ENCODE measurements at regions not wholly inside any gene's neighbourhood (a gene's known extent, or its start where the extent isn't known, plus 50 kb on each side); places are given as distances from the start of the nearest gene placed in this dataset.

DNA sequence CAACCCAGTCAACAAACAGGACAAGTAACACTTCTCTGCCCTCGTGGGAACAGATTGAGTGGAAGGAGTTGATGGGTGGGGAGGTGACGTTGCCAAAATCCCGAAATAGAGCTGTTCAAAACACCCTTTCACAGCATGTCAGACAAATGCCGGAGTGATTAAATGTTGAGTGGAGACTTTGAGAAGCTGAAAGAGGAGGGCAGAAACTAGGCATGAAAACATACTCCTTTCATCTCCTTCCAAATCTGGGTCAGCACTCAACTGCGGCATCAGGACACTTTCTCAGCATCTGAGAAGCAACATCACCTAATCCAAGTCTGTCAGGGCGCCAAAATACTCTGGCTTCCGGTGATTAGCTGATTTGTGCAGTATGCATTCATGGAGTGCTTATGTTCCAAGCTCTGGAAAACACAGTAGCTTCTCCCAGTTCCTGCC, 51.5 kb upstream of the MRI1 start:
- no peak overlapping the region for H3K4me3 ChIP-seq (ENCODE audit: low read depth in 1 of 2, low read length in 2 of 2)
- H3K27me3 ChIP-seq (ENCODE audit: control insufficient read depth in 1 of 2, insufficient read depth in 2 of 2, low read length in 2 of 2), result no peaks in the 10 kb centered on the region
- no peaks in the 10 kb centered on the region for H3K9me3 ChIP-seq (ENCODE audit: control insufficient read depth in 2 of 2, insufficient read depth in 1 of 2, low read depth in 1 of 2, low read length in 1 of 2)
- 20 to 30% methylated on average over 7 of the region's 7 CpGs for WGBS, 2 donors
- H3K27ac ChIP-seq (ENCODE audit: low read depth in 2 of 2, low read length in 1 of 2), result peak overlapping the region in 1 of 2 donors; percentile 4
- H3K36me3 ChIP-seq (ENCODE audit: control insufficient read depth in 2 of 2, insufficient read depth in 2 of 2, low read length in 1 of 2), result no peaks in the 10 kb centered on the region
- H3K4me1 ChIP-seq (ENCODE audit: control insufficient read depth in 2 of 2, insufficient read depth in 2 of 2, low read length in 1 of 2), result no peaks in the 10 kb centered on the region

DNA sequence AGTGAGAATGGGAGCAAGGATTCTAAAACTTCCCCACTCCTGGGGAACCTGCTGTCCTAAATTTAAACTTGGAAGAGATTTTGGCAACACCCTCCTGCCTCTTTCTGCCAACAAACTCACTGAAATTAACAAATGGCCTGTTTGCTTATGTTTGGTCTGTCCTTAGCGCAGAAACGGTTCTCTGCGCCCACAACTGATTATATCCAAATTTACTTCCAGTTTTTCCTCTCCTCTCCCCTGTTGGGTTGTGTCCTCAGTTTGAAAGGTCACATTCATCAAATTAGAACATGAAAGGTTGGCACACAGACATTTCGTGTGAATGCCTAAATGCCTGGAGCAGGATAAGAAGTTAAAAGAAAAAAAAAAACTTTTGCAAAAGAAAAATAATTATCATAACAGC, 56.4 kb upstream of the MRI1 start:
- H3K27ac ChIP-seq (ENCODE audit: low read depth in 2 of 2, low read length in 1 of 2), result no peak overlapping the region
- H3K36me3 ChIP-seq (ENCODE audit: control insufficient read depth in 2 of 2, insufficient read depth in 2 of 2, low read length in 1 of 2), result no peaks in the 10 kb centered on the region
- H3K27me3 ChIP-seq (ENCODE audit: control insufficient read depth in 1 of 2, insufficient read depth in 2 of 2, low read length in 2 of 2), result no peaks in the 10 kb centered on the region
- no peaks in the 10 kb centered on the region for H3K4me1 ChIP-seq (ENCODE audit: control insufficient read depth in 2 of 2, insufficient read depth in 2 of 2, low read length in 1 of 2)
- H3K4me3 ChIP-seq (ENCODE audit: low read depth in 1 of 2, low read length in 2 of 2), result no peak overlapping the region
- no peaks in the 10 kb centered on the region for H3K9me3 ChIP-seq (ENCODE audit: control insufficient read depth in 2 of 2, insufficient read depth in 1 of 2, low read depth in 1 of 2, low read length in 1 of 2)
- 6 to 15% methylated on average over 4 of the region's 4 CpGs for WGBS, 2 donors

DNA sequence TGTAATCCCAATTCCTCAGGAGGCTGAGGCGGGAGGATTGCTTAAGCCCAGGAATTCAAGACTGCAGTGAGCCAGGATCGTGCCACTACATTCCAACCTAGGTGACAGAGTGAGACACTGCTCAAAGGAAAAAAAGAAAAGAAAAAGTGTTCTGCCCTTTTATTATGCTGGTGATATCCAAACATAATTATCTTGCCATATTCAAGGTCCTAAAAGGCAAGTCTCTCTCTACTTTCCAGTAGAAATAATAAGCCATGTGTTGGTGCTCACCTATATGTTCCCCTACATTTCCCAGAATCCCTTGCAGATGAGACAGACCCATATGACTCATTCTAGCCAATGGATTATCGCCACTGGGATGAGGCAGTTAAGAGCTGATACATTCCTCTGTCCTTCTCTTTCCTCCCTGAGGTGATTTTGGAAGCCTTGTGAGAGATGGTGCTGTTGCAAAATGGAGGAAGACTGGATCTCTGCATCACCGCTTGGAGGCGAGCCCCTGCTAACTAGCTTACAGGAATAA, 58.3 kb upstream of the MRI1 start:
- H3K36me3 ChIP-seq (ENCODE audit: control insufficient read depth in 2 of 2, insufficient read depth in 2 of 2, low read length in 1 of 2), result no peaks in the 10 kb centered on the region
- H3K27ac ChIP-seq (ENCODE audit: low read depth in 2 of 2, low read length in 1 of 2), result no peak overlapping the region
- H3K9me3 ChIP-seq (ENCODE audit: control insufficient read depth in 2 of 2, insufficient read depth in 1 of 2, low read depth in 1 of 2, low read length in 1 of 2), result peaks cover 0 to 3% of the 10 kb centered on the region in 2 donors
- H3K4me3 ChIP-seq (ENCODE audit: low read depth in 1 of 2, low read length in 2 of 2), result no peak overlapping the region
- no peaks in the 10 kb centered on the region for H3K27me3 ChIP-seq (ENCODE audit: control insufficient read depth in 1 of 2, insufficient read depth in 2 of 2, low read length in 2 of 2)
- WGBS, 2 donors, result 89 to 90% methylated on average over 5 of the region's 5 CpGs
- H3K4me1 ChIP-seq (ENCODE audit: control insufficient read depth in 2 of 2, insufficient read depth in 2 of 2, low read length in 1 of 2), result no peaks in the 10 kb centered on the region

GRCh38 chr19:13705201-13705600, 59.1 kb upstream of the MRI1 start:
- H3K4me1 ChIP-seq (ENCODE audit: control insufficient read depth in 2 of 2, insufficient read depth in 2 of 2, low read length in 1 of 2), result no peaks in the 10 kb centered on the region
- no peak overlapping the region for H3K4me3 ChIP-seq (ENCODE audit: low read depth in 1 of 2, low read length in 2 of 2)
- H3K36me3 ChIP-seq (ENCODE audit: control insufficient read depth in 2 of 2, insufficient read depth in 2 of 2, low read length in 1 of 2), result no peaks in the 10 kb centered on the region
- no peaks in the 10 kb centered on the region for H3K27me3 ChIP-seq (ENCODE audit: control insufficient read depth in 1 of 2, insufficient read depth in 2 of 2, low read length in 2 of 2)
- H3K27ac ChIP-seq (ENCODE audit: low read depth in 2 of 2, low read length in 1 of 2), result no peak overlapping the region
- WGBS, 2 donors, result 88 to 91% methylated on average over 2 of the region's 2 CpGs
- H3K9me3 ChIP-seq (ENCODE audit: control insufficient read depth in 2 of 2, insufficient read depth in 1 of 2, low read depth in 1 of 2, low read length in 1 of 2), result peaks cover 0 to 3% of the 10 kb centered on the region in 2 donors

DNA sequence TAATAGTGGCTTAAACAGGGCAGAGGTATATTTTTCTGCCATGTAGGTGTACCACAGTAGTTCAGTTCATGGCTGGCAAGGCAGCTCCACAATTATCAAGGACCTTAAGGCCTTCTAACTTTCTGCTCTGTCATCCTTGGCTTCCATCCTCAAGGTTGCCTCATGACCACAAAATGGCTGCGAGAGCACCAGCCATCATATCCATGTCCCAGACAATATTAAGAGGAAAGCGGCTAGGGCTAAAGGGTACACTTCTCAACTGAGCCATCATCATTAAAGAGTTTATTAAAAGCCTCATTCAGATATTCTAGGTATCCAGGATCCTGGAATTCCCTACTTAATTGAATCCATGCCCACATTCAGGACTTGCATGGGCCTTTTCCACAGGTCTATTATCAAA, 62.7 kb upstream of the MRI1 start:
- peaks cover 0 to 3% of the 10 kb centered on the region in 2 donors for H3K9me3 ChIP-seq (ENCODE audit: control insufficient read depth in 2 of 2, insufficient read depth in 1 of 2, low read depth in 1 of 2, low read length in 1 of 2)
- WGBS, 2 donors, result 97 to 98% methylated on average over 2 of the region's 2 CpGs
- no peak overlapping the region for H3K4me3 ChIP-seq (ENCODE audit: low read depth in 1 of 2, low read length in 2 of 2)
- no peak overlapping the region for H3K27ac ChIP-seq (ENCODE audit: low read depth in 2 of 2, low read length in 1 of 2)
- H3K27me3 ChIP-seq (ENCODE audit: control insufficient read depth in 1 of 2, insufficient read depth in 2 of 2, low read length in 2 of 2), result no peaks in the 10 kb centered on the region
- no peaks in the 10 kb centered on the region for H3K4me1 ChIP-seq (ENCODE audit: control insufficient read depth in 2 of 2, insufficient read depth in 2 of 2, low read length in 1 of 2)
- H3K36me3 ChIP-seq (ENCODE audit: control insufficient read depth in 2 of 2, insufficient read depth in 2 of 2, low read length in 1 of 2), result no peaks in the 10 kb centered on the region

DNA sequence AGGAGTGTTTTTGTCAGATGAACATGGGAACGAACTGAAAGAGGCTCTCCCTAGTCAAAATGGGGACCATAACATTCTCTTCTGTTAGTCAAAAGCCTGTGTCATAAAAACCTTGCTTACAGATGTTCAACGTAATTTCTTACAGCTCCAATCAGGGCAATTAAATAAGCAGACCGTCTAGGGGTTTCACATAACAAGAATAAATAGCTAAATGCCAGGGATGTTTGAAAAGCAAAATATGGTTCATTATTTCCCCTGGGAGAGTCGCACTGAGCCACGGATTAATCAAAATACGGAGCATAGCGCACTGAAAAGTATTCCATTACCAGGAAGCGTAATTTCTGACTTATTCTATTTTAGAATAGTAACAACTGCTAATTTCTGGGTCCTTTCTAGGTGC, 63.7 kb upstream of the MRI1 start:
- Histone ChIP-seq H3K27ac (ENCODE audit: low read depth in 2 of 2, low read length in 1 of 2) (no peak overlapping the region), H3K9me3 (ENCODE audit: control insufficient read depth in 2 of 2, insufficient read depth in 1 of 2, low read depth in 1 of 2, low read length in 1 of 2) (peaks cover 0 to 3% of the 10 kb centered on the region in 2 donors), H3K4me1 (ENCODE audit: control insufficient read depth in 2 of 2, insufficient read depth in 2 of 2, low read length in 1 of 2) (no peaks in the 10 kb centered on the region), H3K36me3 (ENCODE audit: control insufficient read depth in 2 of 2, insufficient read depth in 2 of 2, low read length in 1 of 2) (no peaks in the 10 kb centered on the region), H3K4me3 (ENCODE audit: low read depth in 1 of 2, low read length in 2 of 2) (no peak overlapping the region), H3K27me3 (ENCODE audit: control insufficient read depth in 1 of 2, insufficient read depth in 2 of 2, low read length in 2 of 2) (no peaks in the 10 kb centered on the region)
- 70 to 72% methylated on average over 8 of the region's 8 CpGs for whole genome bisulfite sequencing, 2 donors

- no peaks in the 10 kb centered on the region for H3K4me1 ChIP-seq (ENCODE audit: control insufficient read depth in 2 of 2, insufficient read depth in 2 of 2, low read length in 1 of 2)
- H3K27ac ChIP-seq (ENCODE audit: low read depth in 2 of 2, low read length in 1 of 2), result no peak overlapping the region
- 31 to 32% methylated on average over 4 of the region's 4 CpGs for whole genome bisulfite sequencing, 2 donors
- peaks cover 0 to 3% of the 10 kb centered on the region in 2 donors for H3K9me3 ChIP-seq (ENCODE audit: control insufficient read depth in 2 of 2, insufficient read depth in 1 of 2, low read depth in 1 of 2, low read length in 1 of 2)
- H3K27me3 ChIP-seq (ENCODE audit: control insufficient read depth in 1 of 2, insufficient read depth in 2 of 2, low read length in 2 of 2), result no peaks in the 10 kb centered on the region
- H3K4me3 ChIP-seq (ENCODE audit: low read depth in 1 of 2, low read length in 2 of 2), result no peak overlapping the region
- H3K36me3 ChIP-seq (ENCODE audit: control insufficient read depth in 2 of 2, insufficient read depth in 2 of 2, low read length in 1 of 2), result no peaks in the 10 kb centered on the region
These were observed 64.5 kb upstream of the MRI1 start for GRCh38 chr19:13699786-13700185.

DNA sequence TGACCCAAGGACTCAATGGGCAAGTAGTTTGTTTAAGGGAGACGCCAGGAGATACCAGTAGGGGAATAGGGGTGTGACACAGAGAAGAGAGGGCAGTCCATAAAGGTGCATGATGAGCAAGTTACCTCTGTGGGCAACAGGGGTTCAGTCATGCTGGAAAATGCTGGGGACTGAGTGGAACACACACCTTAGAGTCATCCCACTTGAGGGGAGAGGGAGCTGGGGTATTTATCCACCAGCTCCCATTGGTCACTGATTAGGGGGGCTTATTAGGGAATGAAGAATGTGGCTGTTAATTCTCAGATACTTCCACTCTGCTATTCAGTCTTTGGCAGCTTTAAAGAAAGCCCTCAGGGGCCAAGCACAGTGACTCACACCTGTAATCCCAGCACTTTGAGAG, 67.5 kb upstream of the MRI1 start:
- Histone ChIP-seq H3K4me3 (ENCODE audit: low read depth in 1 of 2, low read length in 2 of 2) (no peak overlapping the region), H3K27ac (ENCODE audit: low read depth in 2 of 2, low read length in 1 of 2) (no peak overlapping the region), H3K9me3 (ENCODE audit: control insufficient read depth in 2 of 2, insufficient read depth in 1 of 2, low read depth in 1 of 2, low read length in 1 of 2) (peaks cover 0 to 3% of the 10 kb centered on the region in 2 donors), H3K36me3 (ENCODE audit: control insufficient read depth in 2 of 2, insufficient read depth in 2 of 2, low read length in 1 of 2) (no peaks in the 10 kb centered on the region), H3K27me3 (ENCODE audit: control insufficient read depth in 1 of 2, insufficient read depth in 2 of 2, low read length in 2 of 2) (no peaks in the 10 kb centered on the region), H3K4me1 (ENCODE audit: control insufficient read depth in 2 of 2, insufficient read depth in 2 of 2, low read length in 1 of 2) (no peaks in the 10 kb centered on the region)
- WGBS, 2 donors, result 88 to 91% methylated on average over 1 of the region's 1 CpG

- Histone ChIP-seq H3K9me3 (ENCODE audit: control insufficient read depth in 2 of 2, insufficient read depth in 1 of 2, low read depth in 1 of 2, low read length in 1 of 2) (no peaks in the 10 kb centered on the region), H3K27ac (ENCODE audit: low read depth in 2 of 2, low read length in 1 of 2) (no peak overlapping the region), H3K4me3 (ENCODE audit: low read depth in 1 of 2, low read length in 2 of 2) (no peak overlapping the region), H3K36me3 (ENCODE audit: control insufficient read depth in 2 of 2, insufficient read depth in 2 of 2, low read length in 1 of 2) (no peaks in the 10 kb centered on the region), H3K27me3 (ENCODE audit: control insufficient read depth in 1 of 2, insufficient read depth in 2 of 2, low read length in 2 of 2) (no peaks in the 10 kb centered on the region), H3K4me1 (ENCODE audit: control insufficient read depth in 2 of 2, insufficient read depth in 2 of 2, low read length in 1 of 2) (no peaks in the 10 kb centered on the region)
- 68 to 74% methylated on average over 4 of the region's 4 CpGs for WGBS, 2 donors
These were observed 70.4 kb upstream of the MRI1 start for GRCh38 chr19:13693889-13694288.

DNA sequence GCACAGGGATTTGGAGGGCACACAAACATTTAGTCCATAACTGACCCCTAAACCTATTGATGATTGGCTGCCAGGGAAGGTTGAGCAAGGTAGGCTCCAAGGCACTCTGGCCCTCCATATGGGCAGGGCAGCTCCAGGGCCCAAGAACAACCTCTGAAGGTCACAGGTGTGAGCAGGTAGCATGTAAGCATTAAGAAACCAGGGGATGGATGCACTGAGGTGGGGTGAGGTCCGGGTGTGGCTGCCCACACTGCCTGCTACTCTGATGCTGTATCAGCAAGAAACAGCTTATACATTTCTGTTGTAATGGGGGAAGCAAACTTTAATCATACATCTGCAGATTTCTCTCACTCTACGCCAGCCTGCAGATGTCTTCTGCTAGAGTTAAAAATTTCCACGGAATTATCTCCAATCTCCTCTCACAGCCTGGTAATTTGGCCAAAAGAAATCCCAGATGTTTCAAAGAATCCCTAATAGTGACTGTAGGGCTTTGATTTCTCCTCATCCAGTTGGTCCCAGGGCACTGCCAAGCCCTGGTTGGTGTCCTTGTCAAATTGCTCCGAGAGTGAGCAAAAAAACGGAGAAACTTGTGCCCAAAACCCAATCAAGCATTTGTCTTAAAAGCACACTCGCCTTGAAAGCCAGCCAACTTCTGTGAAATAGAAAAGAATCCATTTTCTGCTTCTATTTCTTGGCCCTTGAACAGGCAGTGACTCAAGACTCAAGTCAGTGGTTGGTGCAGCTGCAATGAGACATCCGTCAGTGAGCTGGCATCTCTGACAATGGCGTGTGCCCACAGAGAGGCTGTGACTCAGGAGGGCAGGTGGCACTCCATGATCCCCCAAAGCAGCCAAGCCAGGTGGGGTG, 72.5 kb upstream of the MRI1 start:
- Histone ChIP-seq H3K9me3 (ENCODE audit: control insufficient read depth in 2 of 2, insufficient read depth in 1 of 2, low read depth in 1 of 2, low read length in 1 of 2) (no peaks in the 10 kb centered on the region), H3K4me3 (ENCODE audit: low read depth in 1 of 2, low read length in 2 of 2) (no peak overlapping the region), H3K27me3 (ENCODE audit: control insufficient read depth in 1 of 2, insufficient read depth in 2 of 2, low read length in 2 of 2) (no peaks in the 10 kb centered on the region), H3K36me3 (ENCODE audit: control insufficient read depth in 2 of 2, insufficient read depth in 2 of 2, low read length in 1 of 2) (no peaks in the 10 kb centered on the region), H3K27ac (ENCODE audit: low read depth in 2 of 2, low read length in 1 of 2) (no peak overlapping the region), H3K4me1 (ENCODE audit: control insufficient read depth in 2 of 2, insufficient read depth in 2 of 2, low read length in 1 of 2) (no peaks in the 10 kb centered on the region)
- 33 to 46% methylated on average over 8 of the region's 8 CpGs for WGBS, 2 donors
